ENCODE measurements at regions not wholly inside any gene's neighbourhood (a gene's known extent, or its start where the extent isn't known, plus 50 kb on each side); places are given as distances from the start of the nearest gene placed in this dataset.

- Mint-ChIP-seq H3K4me1 (peaks cover 17% of the 10 kb centered on the region), H3K9me3 (peaks cover 2% of the 10 kb centered on the region), H3K36me3 (ENCODE audit: low read depth) (no peaks in the 10 kb centered on the region), H3K4me3 (no peak overlapping the region), H3K27me3 (ENCODE audit: low read depth) (no peaks in the 10 kb centered on the region), H3K27ac (peak overlapping the region in 2 of 3 experiments; percentile 28 to 68)
- TF ChIP-seq CTCF (IDR thresholded peaks at IDR 0.05; ENCODE audit: unreplicated experiment in 3 of 3): no peak
Measured at GRCh38 chrX:39175418-39176057, 374.3 kb downstream of the MID1IP1 start.

GRCh38 chrX:39176105-39176504 lies 374.8 kb downstream of the MID1IP1 start:
- no peak for TF ChIP-seq CTCF (IDR thresholded peaks at IDR 0.05; ENCODE audit: unreplicated experiment in 3 of 3)
- Mint-ChIP-seq H3K4me3 (no peak overlapping the region), H3K9me3 (peaks cover 4% of the 10 kb centered on the region), H3K4me1 (peaks cover 17% of the 10 kb centered on the region), H3K36me3 (ENCODE audit: low read depth) (no peaks in the 10 kb centered on the region), H3K27ac (peak overlapping the region in 1 of 3 experiments; percentile 18), H3K27me3 (ENCODE audit: low read depth) (no peaks in the 10 kb centered on the region)

- peaks cover 24% of the 10 kb centered on the region for H3K9me3 Mint-ChIP-seq
- no peak for TF ChIP-seq CTCF (IDR thresholded peaks at IDR 0.05; ENCODE audit: unreplicated experiment in 3 of 3)
- no peak overlapping the region for H3K4me3 Mint-ChIP-seq
- no peak overlapping the region for H3K27ac Mint-ChIP-seq
- no peaks in the 10 kb centered on the region for H3K4me1 Mint-ChIP-seq
- no peaks in the 10 kb centered on the region for H3K27me3 Mint-ChIP-seq (ENCODE audit: low read depth)
- peaks cover 5% of the 10 kb centered on the region for H3K36me3 Mint-ChIP-seq (ENCODE audit: low read depth)
Measured at GRCh38 chrX:39189431-39189830, 388.2 kb downstream of the MID1IP1 start.

- H3K27ac Mint-ChIP-seq: no peak overlapping the region
- no peaks in the 10 kb centered on the region for H3K27me3 Mint-ChIP-seq (ENCODE audit: low read depth)
- no peak overlapping the region for H3K4me3 Mint-ChIP-seq
- peaks cover 23% of the 10 kb centered on the region for H3K4me1 Mint-ChIP-seq
- no peaks in the 10 kb centered on the region for H3K9me3 Mint-ChIP-seq
- H3K36me3 Mint-ChIP-seq (ENCODE audit: low read depth): no peaks in the 10 kb centered on the region
- no peak for TF ChIP-seq CTCF (IDR thresholded peaks at IDR 0.05; ENCODE audit: unreplicated experiment in 3 of 3)
Measured at GRCh38 chrX:39194673-39195072, 393.4 kb downstream of the MID1IP1 start.

- TF ChIP-seq CTCF (IDR thresholded peaks at IDR 0.05; ENCODE audit: unreplicated experiment in 3 of 3): no peak
- no peak overlapping the region for H3K27ac Mint-ChIP-seq
- H3K4me1 Mint-ChIP-seq: peaks cover 23% of the 10 kb centered on the region
- no peaks in the 10 kb centered on the region for H3K27me3 Mint-ChIP-seq (ENCODE audit: low read depth)
- H3K9me3 Mint-ChIP-seq: no peaks in the 10 kb centered on the region
- H3K4me3 Mint-ChIP-seq: no peak overlapping the region
- H3K36me3 Mint-ChIP-seq (ENCODE audit: low read depth): no peaks in the 10 kb centered on the region
Measured at GRCh38 chrX:39195156-39195555, 393.9 kb downstream of the MID1IP1 start.

Measured in nephron (organoid).